ENCODE measurements at regions not wholly inside any gene's neighbourhood (a gene's known extent, or its start where the extent isn't known, plus 50 kb on each side); places are given as distances from the start of the nearest gene placed in this dataset.

DNA sequence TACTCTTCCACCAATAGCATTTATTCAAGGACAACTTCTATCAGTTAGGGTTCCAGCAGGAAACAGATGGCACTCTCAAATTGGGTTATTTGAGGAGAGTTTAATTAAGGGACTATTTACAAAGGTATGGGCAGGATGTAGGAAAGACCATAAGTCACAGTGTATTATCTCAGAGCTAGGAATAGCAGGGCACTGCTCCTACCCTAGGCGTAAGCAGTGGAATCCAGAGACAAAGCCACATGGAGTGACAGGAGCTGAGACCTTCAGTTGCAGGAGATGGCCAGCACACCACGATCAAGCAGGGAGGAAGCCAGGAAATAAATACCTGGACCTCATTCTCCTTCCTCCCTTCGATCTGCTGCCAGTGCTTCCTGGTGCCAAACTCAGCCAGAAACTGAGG is 274.9 kb upstream of the SLC30A5 start:
- in situ Hi-C loops (cut with HindIII; ENCODE audit: extremely low pct_ligation_motif_present, low pct_unique_long_range_greater_than_20kb) = no loop called here
- Histone ChIP-seq H3K4me2 (ENCODE audit: low read depth, low read length) (no peak overlapping the region), H3K36me3 (replicated peaks in 1 of 2; ENCODE audit: control insufficient read depth in 1 of 2, insufficient read depth in 2 of 2, low read length in 2 of 2) (no peaks in the 10 kb centered on the region), H3K4me1 (ENCODE audit: insufficient read depth, low read length) (peaks cover 13% of the 10 kb centered on the region), H2AFZ (ENCODE audit: low read length) (no peak overlapping the region), H3K4me3 (replicated peaks in 1 of 3; ENCODE audit: insufficient read depth in 1 of 3, low read depth in 2 of 3, low read length in 3 of 3) (no peak overlapping the region), H3K27me3 (ENCODE audit: control insufficient read depth in 1 of 2, insufficient read depth in 2 of 2, low read length in 2 of 2) (0 out of 5 replicates have a peak, but pooled peaks cover 0 to 3% of the 10 kb centered on the region in 2 experiments), H4K20me1 (ENCODE audit: insufficient read depth, low read length) (no peaks in the 10 kb centered on the region; the same call in 1 of the 2 replicates), H3K9ac (ENCODE audit: insufficient read depth, low read depth, low read length) (no peak overlapping the region), H3K79me2 (ENCODE audit: insufficient read depth, low read length) (no peaks in the 10 kb centered on the region), H3K27ac (ENCODE audit: extremely low read length, insufficient read depth, low read length) (no peak overlapping the region), H3K9me3 (ENCODE audit: low read length) (no peaks in the 10 kb centered on the region)
- DNase-seq (ENCODE audit: low spot score) (no peak), FAIRE-seq (no peak), ATAC-seq (no peak)
- 21% methylated on average over 3 of the region's 3 CpGs for WGBS (ENCODE audit: low lambda C conversion rate)
- intact Hi-C loops (cut with micrococcal nuclease; ENCODE audit: unreplicated experiment) = no loop called here
- POLR2A ChIA-PET = no interaction called here
- CTCF ChIA-PET (ENCODE audit: low intra/inter-chr PET ratio, low total read pairs) = no interaction called here
- no TSS peak for BruUV-seq (replicated peaks)
- TF ChIP-seq KDM2A (CRISPR knock-in tag; IDR thresholded peaks at IDR 0.05; ENCODE audit: borderline replicate concordance, low read depth) = no peak
- TF ChIP-seq, protein P1, sequence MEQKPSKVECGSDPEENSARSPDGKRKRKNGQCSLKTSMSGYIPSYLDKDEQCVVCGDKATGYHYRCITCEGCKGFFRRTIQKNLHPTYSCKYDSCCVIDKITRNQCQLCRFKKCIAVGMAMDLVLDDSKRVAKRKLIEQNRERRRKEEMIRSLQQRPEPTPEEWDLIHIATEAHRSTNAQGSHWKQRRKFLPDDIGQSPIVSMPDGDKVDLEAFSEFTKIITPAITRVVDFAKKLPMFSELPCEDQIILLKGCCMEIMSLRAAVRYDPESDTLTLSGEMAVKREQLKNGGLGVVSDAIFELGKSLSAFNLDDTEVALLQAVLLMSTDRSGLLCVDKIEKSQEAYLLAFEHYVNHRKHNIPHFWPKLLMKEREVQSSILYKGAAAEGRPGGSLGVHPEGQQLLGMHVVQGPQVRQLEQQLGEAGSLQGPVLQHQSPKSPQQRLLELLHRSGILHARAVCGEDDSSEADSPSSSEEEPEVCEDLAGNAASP (CRISPR knock-in tag; IDR thresholded peaks at IDR 0.05; ENCODE audit: borderline replicate concordance) = no peak
- TF ChIP-seq, protein P2, sequence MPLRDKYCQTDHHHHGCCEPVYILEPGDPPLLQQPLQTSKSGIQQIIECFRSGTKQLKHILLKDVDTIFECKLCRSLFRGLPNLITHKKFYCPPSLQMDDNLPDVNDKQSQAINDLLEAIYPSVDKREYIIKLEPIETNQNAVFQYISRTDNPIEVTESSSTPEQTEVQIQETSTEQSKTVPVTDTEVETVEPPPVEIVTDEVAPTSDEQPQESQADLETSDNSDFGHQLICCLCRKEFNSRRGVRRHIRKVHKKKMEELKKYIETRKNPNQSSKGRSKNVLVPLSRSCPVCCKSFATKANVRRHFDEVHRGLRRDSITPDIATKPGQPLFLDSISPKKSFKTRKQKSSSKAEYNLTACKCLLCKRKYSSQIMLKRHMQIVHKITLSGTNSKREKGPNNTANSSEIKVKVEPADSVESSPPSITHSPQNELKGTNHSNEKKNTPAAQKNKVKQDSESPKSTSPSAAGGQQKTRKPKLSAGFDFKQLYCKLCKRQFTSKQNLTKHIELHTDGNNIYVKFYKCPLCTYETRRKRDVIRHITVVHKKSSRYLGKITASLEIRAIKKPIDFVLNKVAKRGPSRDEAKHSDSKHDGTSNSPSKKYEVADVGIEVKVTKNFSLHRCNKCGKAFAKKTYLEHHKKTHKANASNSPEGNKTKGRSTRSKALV (CRISPR knock-in tag; IDR thresholded peaks at IDR 0.05) = no peak
- TF ChIP-seq EP300 (IDR thresholded peaks at IDR 0.05; ENCODE audit: low read depth in 2 of 2, low read length in 2 of 2) = no peak
- no peak for TF ChIP-seq EP300 (CRISPR knock-in tag; IDR thresholded peaks at IDR 0.05; ENCODE audit: borderline replicate concordance)
- TF ChIP-seq, protein P3, sequence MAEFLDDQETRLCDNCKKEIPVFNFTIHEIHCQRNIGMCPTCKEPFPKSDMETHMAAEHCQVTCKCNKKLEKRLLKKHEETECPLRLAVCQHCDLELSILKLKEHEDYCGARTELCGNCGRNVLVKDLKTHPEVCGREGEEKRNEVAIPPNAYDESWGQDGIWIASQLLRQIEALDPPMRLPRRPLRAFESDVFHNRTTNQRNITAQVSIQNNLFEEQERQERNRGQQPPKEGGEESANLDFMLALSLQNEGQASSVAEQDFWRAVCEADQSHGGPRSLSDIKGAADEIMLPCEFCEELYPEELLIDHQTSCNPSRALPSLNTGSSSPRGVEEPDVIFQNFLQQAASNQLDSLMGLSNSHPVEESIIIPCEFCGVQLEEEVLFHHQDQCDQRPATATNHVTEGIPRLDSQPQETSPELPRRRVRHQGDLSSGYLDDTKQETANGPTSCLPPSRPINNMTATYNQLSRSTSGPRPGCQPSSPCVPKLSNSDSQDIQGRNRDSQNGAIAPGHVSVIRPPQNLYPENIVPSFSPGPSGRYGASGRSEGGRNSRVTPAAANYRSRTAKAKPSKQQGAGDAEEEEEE (CRISPR knock-in tag; IDR thresholded peaks at IDR 0.05; ENCODE audit: borderline replicate concordance) = no peak
- TF ChIP-seq FOXK2 (IDR thresholded peaks at IDR 0.05) = no peak
- no peak for TF ChIP-seq EZH2 (conservative IDR thresholded peaks at IDR 0.05; ENCODE audit: low read depth, low read length)
- TF ChIP-seq, protein P4, sequence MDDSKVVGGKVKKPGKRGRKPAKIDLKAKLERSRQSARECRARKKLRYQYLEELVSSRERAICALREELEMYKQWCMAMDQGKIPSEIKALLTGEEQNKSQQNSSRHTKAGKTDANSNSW (CRISPR knock-in tag; IDR thresholded peaks at IDR 0.05; ENCODE audit: borderline replicate concordance) = no peak
- TF ChIP-seq, protein P5, sequence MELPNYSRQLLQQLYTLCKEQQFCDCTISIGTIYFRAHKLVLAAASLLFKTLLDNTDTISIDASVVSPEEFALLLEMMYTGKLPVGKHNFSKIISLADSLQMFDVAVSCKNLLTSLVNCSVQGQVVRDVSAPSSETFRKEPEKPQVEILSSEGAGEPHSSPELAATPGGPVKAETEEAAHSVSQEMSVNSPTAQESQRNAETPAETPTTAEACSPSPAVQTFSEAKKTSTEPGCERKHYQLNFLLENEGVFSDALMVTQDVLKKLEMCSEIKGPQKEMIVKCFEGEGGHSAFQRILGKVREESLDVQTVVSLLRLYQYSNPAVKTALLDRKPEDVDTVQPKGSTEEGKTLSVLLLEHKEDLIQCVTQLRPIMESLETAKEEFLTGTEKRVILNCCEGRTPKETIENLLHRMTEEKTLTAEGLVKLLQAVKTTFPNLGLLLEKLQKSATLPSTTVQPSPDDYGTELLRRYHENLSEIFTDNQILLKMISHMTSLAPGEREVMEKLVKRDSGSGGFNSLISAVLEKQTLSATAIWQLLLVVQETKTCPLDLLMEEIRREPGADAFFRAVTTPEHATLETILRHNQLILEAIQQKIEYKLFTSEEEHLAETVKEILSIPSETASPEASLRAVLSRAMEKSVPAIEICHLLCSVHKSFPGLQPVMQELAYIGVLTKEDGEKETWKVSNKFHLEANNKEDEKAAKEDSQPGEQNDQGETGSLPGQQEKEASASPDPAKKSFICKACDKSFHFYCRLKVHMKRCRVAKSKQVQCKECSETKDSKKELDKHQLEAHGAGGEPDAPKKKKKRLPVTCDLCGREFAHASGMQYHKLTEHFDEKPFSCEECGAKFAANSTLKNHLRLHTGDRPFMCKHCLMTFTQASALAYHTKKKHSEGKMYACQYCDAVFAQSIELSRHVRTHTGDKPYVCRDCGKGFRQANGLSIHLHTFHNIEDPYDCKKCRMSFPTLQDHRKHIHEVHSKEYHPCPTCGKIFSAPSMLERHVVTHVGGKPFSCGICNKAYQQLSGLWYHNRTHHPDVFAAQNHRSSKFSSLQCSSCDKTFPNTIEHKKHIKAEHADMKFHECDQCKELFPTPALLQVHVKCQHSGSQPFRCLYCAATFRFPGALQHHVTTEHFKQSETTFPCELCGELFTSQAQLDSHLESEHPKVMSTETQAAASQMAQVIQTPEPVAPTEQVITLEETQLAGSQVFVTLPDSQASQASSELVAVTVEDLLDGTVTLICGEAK (IDR thresholded peaks at IDR 0.05) = no peak
- TF ChIP-seq, protein P5 (CRISPR knock-in tag; IDR thresholded peaks at IDR 0.05) = no peak

Data from HepG2 (cell line).